Neural cell (in vitro differentiated cells): ENCODE measurements at regions not wholly inside any gene's neighbourhood (a gene's known extent, or its start where the extent isn't known, plus 50 kb on each side); places are given as distances from the start of the nearest gene placed in this dataset.

Experiments
- H2AFZ ChIP-seq: fragments of 200-600, 300-800 bp; sonication (generic), shearing (Covaris generic); 2 replicates; pipeline ENCODE4 v1.6.0; 2014; ENCODE audit warnings: low read depth, mild to moderate bottlenecking, antibody characterized with exemption, low read length, moderate library complexity
- H3F3A ChIP-seq: fragments of 200-600 bp; shearing (Covaris generic); 2 replicates; pipeline ENCODE4 v1.6.1; 2016; ENCODE audit warnings: mild to moderate bottlenecking, moderate library complexity, mixed read lengths, antibody characterized with exemption, low read length; ENCODE audit not compliant: insufficient read depth, poor library complexity, severe bottlenecking
- H3K27ac ChIP-seq: fragments of 200-600, 300-800 bp; sonication (generic), shearing (Covaris generic); 2 replicates; pipeline ENCODE4 v1.5.1; 2014; ENCODE audit warnings: mild to moderate bottlenecking, low read length, moderate library complexity
- H3K27me3 ChIP-seq: fragments of 300-800, 200-600 bp; sonication (generic), shearing (Covaris generic); 2 replicates; pipeline ENCODE4 v1.6.0; 2014; ENCODE audit warnings: mild to moderate bottlenecking, low read depth, low read length, moderate library complexity; ENCODE audit not compliant: insufficient read depth
- H3K36me3 ChIP-seq: fragments of 300-800, 200-600 bp; sonication (generic), shearing (Covaris generic); 2 replicates; pipeline ENCODE4 v1.5.1; 2014; ENCODE audit warnings: mild to moderate bottlenecking, antibody characterized with exemption, low read length, moderate library complexity; ENCODE audit not compliant: insufficient read depth
- H3K4me2 ChIP-seq: fragments of 300-800, 200-600 bp; sonication (generic), shearing (Covaris generic); 2 replicates; pipeline ENCODE4 v1.6.0; 2014; ENCODE audit warnings: mild to moderate bottlenecking, low read length
- H3K4me3 ChIP-seq: fragments of 300-800, 200-600 bp; sonication (generic), shearing (Covaris generic); 2 replicates; pipeline ENCODE4 v1.5.1; 2014; ENCODE audit warnings: mild to moderate bottlenecking, low read length, moderate library complexity
- H3K79me2 ChIP-seq: fragments of 200-600 bp; shearing (Covaris generic); replicated peaks from 2 replicates; pipeline ENCODE4 v1.6.0; 2014; ENCODE audit warnings: mild to moderate bottlenecking, low read length, moderate library complexity; ENCODE audit not compliant: insufficient read depth
- H3K9ac ChIP-seq: fragments of 300-800, 200-600 bp; sonication (generic), shearing (Covaris generic); 2 replicates; pipeline ENCODE4 v1.6.1; 2016; ENCODE audit warnings: mild to moderate bottlenecking, low read length, mixed read lengths
- H3K9me2 ChIP-seq: fragments of 200-600 bp; shearing (Covaris generic); 2 replicates; pipeline ENCODE4 v1.6.1; 2016; ENCODE audit warnings: mild to moderate bottlenecking, low read length, mixed read lengths; ENCODE audit not compliant: insufficient read depth
- H3K9me3 ChIP-seq: fragments of 200-600, 300-800 bp; sonication (generic), shearing (Covaris generic); 2 replicates; pipeline ENCODE4 v1.6.1; 2016; ENCODE audit warnings: mild to moderate bottlenecking, mixed run types, low read length, moderate library complexity, mixed read lengths
- H4K20me1 ChIP-seq: fragments of 200-600 bp; shearing (Covaris generic); 2 replicates; pipeline ENCODE4 v1.6.1; 2016; ENCODE audit warnings: mild to moderate bottlenecking, mixed run types; ENCODE audit not compliant: insufficient read depth
- EP300 ChIP-seq: fragments of 450-650 bp; conservative IDR thresholded peaks from 2 replicates; pipeline ENCODE4 v1.6.1; 2014; ENCODE audit warnings: antibody characterized with exemption, mild to moderate bottlenecking, moderate library complexity; ENCODE audit not compliant: poor library complexity, severe bottlenecking
- EZH2 ChIP-seq: fragments of 200-600, 300-800 bp; shearing (Covaris generic), sonication (generic); IDR thresholded peaks from 2 replicates; pipeline ENCODE4 v1.6.1; 2014; ENCODE audit warnings: antibody characterized with exemption, low read length, borderline replicate concordance, mild to moderate bottlenecking; ENCODE audit not compliant: insufficient read depth, poor library complexity, severe bottlenecking
- MXI1 ChIP-seq: fragments of 450-650 bp; conservative IDR thresholded peaks from 2 replicates; pipeline ENCODE4 v1.6.1; 2014; ENCODE audit warnings: antibody characterized with exemption, mild to moderate bottlenecking; ENCODE audit not compliant: poor library complexity, severe bottlenecking
- POLR2AphosphoS5 ChIP-seq: IDR thresholded peaks from 2 replicates; pipeline ENCODE4 v1.6.1; 2012
- RAD21 ChIP-seq: fragments of 450-650 bp; conservative IDR thresholded peaks from 2 replicates; pipeline ENCODE4 v1.6.1; 2014; ENCODE audit warnings: antibody characterized with exemption, mild to moderate bottlenecking, moderate library complexity
- SMC3 ChIP-seq: fragments of 450-650 bp; conservative IDR thresholded peaks from 2 replicates; pipeline ENCODE4 v1.6.1; 2014; ENCODE audit warnings: antibody characterized with exemption, mild to moderate bottlenecking, moderate library complexity; ENCODE audit not compliant: poor library complexity
- TAF1 ChIP-seq: IDR thresholded peaks from 2 replicates; pipeline ENCODE4 v1.6.1; 2012; ENCODE audit warnings: low read depth
- TF ChIP-seq, protein P1 (sequence below): IDR thresholded peaks from 2 replicates; pipeline ENCODE4 v1.6.1; 2012; ENCODE audit warnings: borderline replicate concordance
- TF ChIP-seq, protein P2 (sequence below): fragments of 450-650 bp; IDR thresholded peaks from 2 replicates; pipeline ENCODE4 v1.5.1; 2014; ENCODE audit warnings: antibody characterized with exemption, mild to moderate bottlenecking, moderate library complexity; ENCODE audit not compliant: poor library complexity, severe bottlenecking

DNA sequence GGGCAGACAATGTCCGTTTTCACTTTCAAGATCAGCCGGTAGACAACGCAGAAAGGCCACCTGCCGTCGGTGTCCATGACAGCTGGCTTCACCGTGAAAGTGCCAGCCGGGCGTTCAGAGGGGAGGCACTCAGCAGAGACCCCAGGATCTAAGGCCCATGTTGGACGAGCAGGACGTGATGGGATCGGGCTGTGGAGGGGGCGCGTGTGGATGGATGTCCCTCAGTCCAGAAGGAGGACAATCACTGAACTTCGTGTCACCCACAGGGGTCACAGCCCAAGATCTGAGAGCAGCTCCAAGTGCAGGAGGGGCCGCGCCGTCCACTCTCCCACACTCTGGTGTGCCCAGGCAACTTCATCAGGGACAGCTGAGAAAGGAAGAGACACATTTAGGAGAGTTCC, 164.4 kb downstream of the BRD1 start:
- Histone ChIP-seq H3K27ac (no peak overlapping the region), H3K9me3 (no peaks in the 10 kb centered on the region), H3F3A (no peaks in the 10 kb centered on the region), H3K9me2 (no peaks in the 10 kb centered on the region), H3K4me2 (no peak overlapping the region), H3K36me3 (no peaks in the 10 kb centered on the region), H3K27me3 (no peaks in the 10 kb centered on the region), H3K79me2 (no peaks in the 10 kb centered on the region), H4K20me1 (no peaks in the 10 kb centered on the region), H3K4me3 (no peak overlapping the region), H2AFZ (no peak overlapping the region), H3K9ac (no peak overlapping the region)
- no peak for TF ChIP-seq SMC3

DNA sequence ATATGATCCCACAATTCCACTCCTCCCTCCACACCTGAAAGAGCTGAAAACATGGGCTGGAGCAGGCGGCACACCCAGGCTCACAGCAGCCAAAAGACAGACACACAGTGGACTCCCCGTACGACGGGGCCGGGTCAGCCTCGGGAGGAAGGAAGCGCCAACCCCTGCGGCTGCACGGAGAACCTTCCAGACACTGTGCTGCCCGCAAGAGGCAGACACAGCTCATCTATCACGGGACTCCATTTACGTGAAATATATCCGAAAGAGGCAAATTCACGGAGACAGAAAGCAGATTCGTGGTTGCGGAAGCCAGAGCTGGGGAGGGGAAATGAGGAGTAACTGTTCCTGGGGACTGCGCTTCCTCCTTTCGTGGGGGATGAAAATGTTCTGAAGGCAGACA, 165.0 kb downstream of the BRD1 start:
- H4K20me1 ChIP-seq, result no peaks in the 10 kb centered on the region
- no peaks in the 10 kb centered on the region for H3K9me2 ChIP-seq
- no peaks in the 10 kb centered on the region for H3F3A ChIP-seq
- no peak overlapping the region for H3K4me3 ChIP-seq
- no peaks in the 10 kb centered on the region for H3K9me3 ChIP-seq
- no peak overlapping the region for H3K27ac ChIP-seq
- no peaks in the 10 kb centered on the region for H3K79me2 ChIP-seq
- H2AFZ ChIP-seq, result no peak overlapping the region
- no peaks in the 10 kb centered on the region for H3K27me3 ChIP-seq
- no peak overlapping the region for H3K4me2 ChIP-seq
- TF ChIP-seq POLR2AphosphoS5 (no peak), RAD21 (no peak), EP300 (no peak), EZH2 (no peak), SMC3 (no peak), MXI1 (no peak), TAF1 (no peak)
- TF ChIP-seq, protein P1, sequence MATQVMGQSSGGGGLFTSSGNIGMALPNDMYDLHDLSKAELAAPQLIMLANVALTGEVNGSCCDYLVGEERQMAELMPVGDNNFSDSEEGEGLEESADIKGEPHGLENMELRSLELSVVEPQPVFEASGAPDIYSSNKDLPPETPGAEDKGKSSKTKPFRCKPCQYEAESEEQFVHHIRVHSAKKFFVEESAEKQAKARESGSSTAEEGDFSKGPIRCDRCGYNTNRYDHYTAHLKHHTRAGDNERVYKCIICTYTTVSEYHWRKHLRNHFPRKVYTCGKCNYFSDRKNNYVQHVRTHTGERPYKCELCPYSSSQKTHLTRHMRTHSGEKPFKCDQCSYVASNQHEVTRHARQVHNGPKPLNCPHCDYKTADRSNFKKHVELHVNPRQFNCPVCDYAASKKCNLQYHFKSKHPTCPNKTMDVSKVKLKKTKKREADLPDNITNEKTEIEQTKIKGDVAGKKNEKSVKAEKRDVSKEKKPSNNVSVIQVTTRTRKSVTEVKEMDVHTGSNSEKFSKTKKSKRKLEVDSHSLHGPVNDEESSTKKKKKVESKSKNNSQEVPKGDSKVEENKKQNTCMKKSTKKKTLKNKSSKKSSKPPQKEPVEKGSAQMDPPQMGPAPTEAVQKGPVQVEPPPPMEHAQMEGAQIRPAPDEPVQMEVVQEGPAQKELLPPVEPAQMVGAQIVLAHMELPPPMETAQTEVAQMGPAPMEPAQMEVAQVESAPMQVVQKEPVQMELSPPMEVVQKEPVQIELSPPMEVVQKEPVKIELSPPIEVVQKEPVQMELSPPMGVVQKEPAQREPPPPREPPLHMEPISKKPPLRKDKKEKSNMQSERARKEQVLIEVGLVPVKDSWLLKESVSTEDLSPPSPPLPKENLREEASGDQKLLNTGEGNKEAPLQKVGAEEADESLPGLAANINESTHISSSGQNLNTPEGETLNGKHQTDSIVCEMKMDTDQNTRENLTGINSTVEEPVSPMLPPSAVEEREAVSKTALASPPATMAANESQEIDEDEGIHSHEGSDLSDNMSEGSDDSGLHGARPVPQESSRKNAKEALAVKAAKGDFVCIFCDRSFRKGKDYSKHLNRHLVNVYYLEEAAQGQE, result no peak
- TF ChIP-seq, protein P2, sequence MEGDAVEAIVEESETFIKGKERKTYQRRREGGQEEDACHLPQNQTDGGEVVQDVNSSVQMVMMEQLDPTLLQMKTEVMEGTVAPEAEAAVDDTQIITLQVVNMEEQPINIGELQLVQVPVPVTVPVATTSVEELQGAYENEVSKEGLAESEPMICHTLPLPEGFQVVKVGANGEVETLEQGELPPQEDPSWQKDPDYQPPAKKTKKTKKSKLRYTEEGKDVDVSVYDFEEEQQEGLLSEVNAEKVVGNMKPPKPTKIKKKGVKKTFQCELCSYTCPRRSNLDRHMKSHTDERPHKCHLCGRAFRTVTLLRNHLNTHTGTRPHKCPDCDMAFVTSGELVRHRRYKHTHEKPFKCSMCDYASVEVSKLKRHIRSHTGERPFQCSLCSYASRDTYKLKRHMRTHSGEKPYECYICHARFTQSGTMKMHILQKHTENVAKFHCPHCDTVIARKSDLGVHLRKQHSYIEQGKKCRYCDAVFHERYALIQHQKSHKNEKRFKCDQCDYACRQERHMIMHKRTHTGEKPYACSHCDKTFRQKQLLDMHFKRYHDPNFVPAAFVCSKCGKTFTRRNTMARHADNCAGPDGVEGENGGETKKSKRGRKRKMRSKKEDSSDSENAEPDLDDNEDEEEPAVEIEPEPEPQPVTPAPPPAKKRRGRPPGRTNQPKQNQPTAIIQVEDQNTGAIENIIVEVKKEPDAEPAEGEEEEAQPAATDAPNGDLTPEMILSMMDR, result no peak
- no peak overlapping the region for H3K9ac ChIP-seq
- H3K36me3 ChIP-seq, result no peaks in the 10 kb centered on the region
